Osteoblast (primary cell): ENCODE measurements at regions not wholly inside any gene's neighbourhood (a gene's known extent, or its start where the extent isn't known, plus 50 kb on each side); places are given as distances from the start of the nearest gene placed in this dataset.

Experiments
- DNase-seq: peaks from one replicate; pipeline ENCODE4 v3.0.0; 2011; ENCODE audit warnings: low spot score, mixed read lengths; ENCODE audit not compliant: insufficient read length; ENCODE audit errors: missing footprints
- H2AFZ ChIP-seq: 2 replicates; pipeline ENCODE4 v1.6.0; 2011; ENCODE audit warnings: mild to moderate bottlenecking, low read length
- H3K27ac ChIP-seq: 2 replicates; pipeline ENCODE4 v1.5.1; 2011; ENCODE audit warnings: mild to moderate bottlenecking, low read depth, low read length, moderate library complexity
- H3K27me3 ChIP-seq: 2 replicates; pipeline ENCODE4 v1.6.0; 2012; ENCODE audit warnings: mild to moderate bottlenecking, control low read depth, inconsistent platforms, low read length, moderate library complexity; ENCODE audit not compliant: insufficient read depth
- H3K36me3 ChIP-seq: 2 replicates; pipeline ENCODE4 v1.5.1; 2011; ENCODE audit warnings: mild to moderate bottlenecking, low read length, control low read depth, moderate library complexity; ENCODE audit not compliant: insufficient read depth
- H3K4me1 ChIP-seq: 2 replicates; pipeline ENCODE4 v1.5.1; 2011; ENCODE audit warnings: mild to moderate bottlenecking, low read length, control low read depth, moderate library complexity; ENCODE audit not compliant: insufficient read depth
- H3K4me2 ChIP-seq: 2 replicates; pipeline ENCODE4 v1.6.0; 2011; ENCODE audit warnings: mild to moderate bottlenecking, low read length; ENCODE audit not compliant: insufficient read depth
- H3K4me3 ChIP-seq: fragments of 200-600 bp; sonication (generic); 3 replicates; pipeline ENCODE4 v1.5.1; 2012; ENCODE audit warnings: mild to moderate bottlenecking, low read length, inconsistent platforms; ENCODE audit not compliant: insufficient read depth
- H3K79me2 ChIP-seq: 2 replicates; pipeline ENCODE4 v1.6.0; 2012; ENCODE audit warnings: mild to moderate bottlenecking, low read length, control low read depth, inconsistent platforms; ENCODE audit not compliant: insufficient read depth
- H3K9me3 ChIP-seq: 2 replicates; pipeline ENCODE4 v1.5.1; 2011; ENCODE audit warnings: low read depth, low read length, control low read depth
- H4K20me1 ChIP-seq: 2 replicates; pipeline ENCODE4 v1.6.0; 2012; ENCODE audit warnings: mild to moderate bottlenecking, low read length, control low read depth; ENCODE audit not compliant: insufficient read depth
- TF ChIP-seq, protein P1 (sequence below): IDR thresholded peaks from 2 replicates; pipeline ENCODE4 v1.5.1; 2011; ENCODE audit warnings: mild to moderate bottlenecking, low read depth, low read length, moderate library complexity; ENCODE audit errors: extremely low read depth

DNA sequence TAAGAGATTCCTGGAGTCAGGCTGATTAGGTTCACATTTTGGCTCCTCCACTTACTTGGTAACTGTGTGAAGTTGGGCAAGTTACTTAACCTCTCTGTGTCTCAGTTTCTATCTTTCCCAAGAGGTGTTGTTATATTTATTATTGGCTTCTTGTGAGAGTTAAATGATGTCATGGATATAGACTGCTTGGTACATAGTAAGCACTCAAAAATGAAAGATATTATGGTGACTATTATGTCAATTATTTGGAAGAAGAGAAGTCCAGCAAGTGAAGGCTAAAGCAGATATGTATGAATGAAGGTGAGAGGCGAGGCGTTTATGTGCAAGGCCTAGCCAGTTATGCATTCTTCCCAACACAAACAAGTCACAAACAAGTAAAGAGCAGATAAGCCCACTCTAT lies 417.4 kb downstream of the TSN start:
- H3K4me1 ChIP-seq = no peaks in the 10 kb centered on the region
- no peaks in the 10 kb centered on the region for H3K9me3 ChIP-seq
- TF ChIP-seq, protein P1, sequence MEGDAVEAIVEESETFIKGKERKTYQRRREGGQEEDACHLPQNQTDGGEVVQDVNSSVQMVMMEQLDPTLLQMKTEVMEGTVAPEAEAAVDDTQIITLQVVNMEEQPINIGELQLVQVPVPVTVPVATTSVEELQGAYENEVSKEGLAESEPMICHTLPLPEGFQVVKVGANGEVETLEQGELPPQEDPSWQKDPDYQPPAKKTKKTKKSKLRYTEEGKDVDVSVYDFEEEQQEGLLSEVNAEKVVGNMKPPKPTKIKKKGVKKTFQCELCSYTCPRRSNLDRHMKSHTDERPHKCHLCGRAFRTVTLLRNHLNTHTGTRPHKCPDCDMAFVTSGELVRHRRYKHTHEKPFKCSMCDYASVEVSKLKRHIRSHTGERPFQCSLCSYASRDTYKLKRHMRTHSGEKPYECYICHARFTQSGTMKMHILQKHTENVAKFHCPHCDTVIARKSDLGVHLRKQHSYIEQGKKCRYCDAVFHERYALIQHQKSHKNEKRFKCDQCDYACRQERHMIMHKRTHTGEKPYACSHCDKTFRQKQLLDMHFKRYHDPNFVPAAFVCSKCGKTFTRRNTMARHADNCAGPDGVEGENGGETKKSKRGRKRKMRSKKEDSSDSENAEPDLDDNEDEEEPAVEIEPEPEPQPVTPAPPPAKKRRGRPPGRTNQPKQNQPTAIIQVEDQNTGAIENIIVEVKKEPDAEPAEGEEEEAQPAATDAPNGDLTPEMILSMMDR = no peak
- no peaks in the 10 kb centered on the region for H4K20me1 ChIP-seq
- no peaks in the 10 kb centered on the region for H3K27me3 ChIP-seq
- H3K27ac ChIP-seq = no peak overlapping the region
- no peaks in the 10 kb centered on the region for H3K36me3 ChIP-seq
- no peak overlapping the region for H3K4me2 ChIP-seq
- no peaks in the 10 kb centered on the region for H3K79me2 ChIP-seq
- H3K4me3 ChIP-seq = no peak overlapping the region
- no peak for DNase-seq
- no peak overlapping the region for H2AFZ ChIP-seq

DNA sequence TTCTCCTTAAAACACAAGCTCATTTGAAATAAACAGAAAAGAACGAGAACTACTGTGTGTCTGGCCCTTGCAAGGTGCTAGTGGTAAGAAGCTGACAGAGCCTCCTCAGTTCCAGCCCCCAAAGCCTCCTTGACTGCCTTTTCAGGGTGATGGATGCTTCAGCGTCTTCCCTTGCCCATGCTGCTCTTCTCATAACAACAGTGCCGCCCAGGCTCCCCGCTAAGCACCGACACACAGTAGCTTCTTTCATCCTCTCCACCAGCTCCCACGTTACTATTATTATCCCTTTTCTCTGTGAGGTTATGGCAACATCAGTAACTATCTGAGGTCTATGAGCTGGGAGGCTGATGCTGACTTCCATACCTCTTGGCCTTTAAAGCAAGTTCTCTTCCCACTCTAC lies 418.6 kb downstream of the TSN start:
- no peaks in the 10 kb centered on the region for H3K36me3 ChIP-seq
- H3K27me3 ChIP-seq = no peaks in the 10 kb centered on the region
- no peak overlapping the region for H3K4me3 ChIP-seq
- H2AFZ ChIP-seq = no peak overlapping the region
- H3K4me1 ChIP-seq = no peaks in the 10 kb centered on the region
- TF ChIP-seq, protein P1 = no peak
- no peaks in the 10 kb centered on the region for H3K79me2 ChIP-seq
- no peaks in the 10 kb centered on the region for H3K9me3 ChIP-seq
- no peak for DNase-seq
- H4K20me1 ChIP-seq = no peaks in the 10 kb centered on the region
- H3K27ac ChIP-seq = no peak overlapping the region
- H3K4me2 ChIP-seq = no peak overlapping the region

DNA sequence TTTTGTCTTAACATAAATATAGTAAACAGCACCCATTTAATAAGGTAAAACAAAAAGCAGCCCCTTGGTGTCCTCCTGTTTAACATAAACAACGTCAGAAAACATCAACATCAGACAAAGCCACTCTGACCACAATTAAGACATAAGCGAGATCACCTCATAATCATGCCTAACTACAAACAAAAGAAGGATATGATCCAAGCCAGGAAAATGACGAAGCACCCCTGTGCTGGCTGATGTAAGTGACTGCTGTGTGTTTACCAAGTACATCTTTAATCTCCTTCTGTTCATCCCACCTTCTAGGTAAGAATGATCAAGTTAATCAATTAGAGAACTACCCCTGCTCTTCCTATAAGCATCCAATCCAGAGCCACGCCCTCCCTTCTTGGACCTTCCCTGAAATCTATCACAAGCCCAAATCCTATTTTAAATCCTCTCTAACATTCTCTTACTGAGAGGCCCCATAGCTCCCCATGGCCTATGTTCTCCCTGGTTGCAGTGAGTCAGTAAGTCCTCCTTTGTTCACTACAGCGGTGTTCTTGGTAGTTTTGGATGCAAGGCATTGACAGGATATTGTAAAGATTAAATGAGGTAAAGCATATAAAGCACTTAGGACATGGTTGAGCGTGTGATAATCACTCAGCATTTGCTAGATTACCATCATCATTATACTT lies 424.2 kb downstream of the TSN start:
- H3K4me1 ChIP-seq = no peaks in the 10 kb centered on the region
- no peaks in the 10 kb centered on the region for H3K36me3 ChIP-seq
- H3K27me3 ChIP-seq = no peaks in the 10 kb centered on the region
- H4K20me1 ChIP-seq = no peaks in the 10 kb centered on the region
- H3K27ac ChIP-seq = no peak overlapping the region
- TF ChIP-seq, protein P1 = no peak
- H3K9me3 ChIP-seq = no peaks in the 10 kb centered on the region
- no peak for DNase-seq
- H2AFZ ChIP-seq = no peak overlapping the region
- H3K4me2 ChIP-seq = no peak overlapping the region
- no peaks in the 10 kb centered on the region for H3K79me2 ChIP-seq
- H3K4me3 ChIP-seq = no peak overlapping the region

DNA sequence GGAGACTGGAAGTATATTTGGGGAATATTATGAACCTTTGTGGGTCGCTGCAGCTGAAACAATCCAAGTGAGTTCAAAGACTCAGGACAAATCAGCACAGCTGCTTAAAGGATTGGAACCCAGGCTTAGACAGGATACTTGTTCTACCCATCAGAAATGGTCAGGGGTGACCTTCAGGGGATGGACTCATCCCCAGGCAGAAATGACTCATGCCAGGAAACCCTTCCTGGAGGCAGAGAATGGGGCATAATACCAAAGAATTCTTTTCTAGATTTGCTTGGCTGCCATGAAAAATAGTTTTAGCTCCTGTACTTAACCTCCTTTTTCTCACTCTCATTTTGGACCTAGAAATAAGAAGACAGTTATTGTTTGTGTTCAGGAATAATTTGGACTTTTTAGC lies 425.5 kb downstream of the TSN start:
- Histone ChIP-seq H3K79me2 (no peaks in the 10 kb centered on the region), H3K36me3 (no peaks in the 10 kb centered on the region), H3K9me3 (no peaks in the 10 kb centered on the region), H3K27ac (no peak overlapping the region), H2AFZ (no peak overlapping the region), H3K4me3 (no peak overlapping the region), H3K4me1 (no peaks in the 10 kb centered on the region), H3K27me3 (no peaks in the 10 kb centered on the region), H3K4me2 (no peak overlapping the region), H4K20me1 (no peaks in the 10 kb centered on the region)
- TF ChIP-seq, protein P1 = no peak
- no peak for DNase-seq
